Ovary (tissue), 7 donors: ENCODE measurements at regions not wholly inside any gene's neighbourhood (a gene's known extent, or its start where the extent isn't known, plus 50 kb on each side); places are given as distances from the start of the nearest gene placed in this dataset.

Experiments
- DNase-seq, 5 donors: peaks; one replicate each; pipeline ENCODE4 v3.0.0-alpha.2; 2019 to 2020
- H3K27ac ChIP-seq, 2 donors: fragments of 200-600 bp; one replicate each; pipeline versions ENCODE4 v1.5.1 to v1.8.0; 2019 to 2022
- H3K27me3 ChIP-seq: fragments of 200-600 bp; one replicate; pipeline ENCODE4 v1.8.0; 2022
- H3K36me3 ChIP-seq: fragments of 200-600 bp; sonication (generic); one replicate; pipeline ENCODE4 v1.5.1; 2019
- H3K4me1 ChIP-seq: one replicate; pipeline ENCODE4 v1.8.1; 2013; ENCODE audit warnings: mild to moderate bottlenecking, moderate library complexity; ENCODE audit not compliant: insufficient read depth
- H3K4me3 ChIP-seq: fragments of 200-600 bp; sonication (generic); one replicate; pipeline ENCODE4 v1.5.1; 2017
- H3K9me3 ChIP-seq, 2 donors: fragments of 200-600 bp in 1 of 2; sonication (generic) in 1 of 2; one replicate each; pipeline versions ENCODE4 v1.5.1 to v1.8.1; 2013 to 2019; ENCODE audit warnings: mild to moderate bottlenecking in 1 of 2, moderate library complexity in 1 of 2
- CTCF ChIP-seq, 3 donors: fragments of 450-650 bp in 2 of 3; fragments of 200-600 bp in 1 of 3; IDR thresholded peaks; one replicate each; pipeline versions ENCODE4 v1.5.1 to v1.8.0; 2016 to 2022; ENCODE audit warnings: antibody characterized with exemption in 3 of 3, mild to moderate bottlenecking in 1 of 3
- EP300 ChIP-seq: sonication (generic); formaldehyde crosslinking; IDR thresholded peaks from one replicate; pipeline ENCODE4 v1.6.1; 2017; ENCODE audit warnings: antibody characterized with exemption
- POLR2A ChIP-seq: fragments of 450-650 bp; IDR thresholded peaks from one replicate; pipeline ENCODE4 v1.6.1; 2017; ENCODE audit warnings: antibody characterized with exemption, mild to moderate bottlenecking, moderate library complexity
- WGBS, 3 donors: extraction: QIAGEN DNeasy Blood & Tissue Kit in 1 of 3; methylation state at CpG; one replicate each; pipeline versions ENCODE4 v1.1.5 to v1.1.7; 2013 to 2017; 5-methylcytosine and 5-hydroxymethylcytosine counted together
- intact Hi-C, 4 donors: fragments of 100-400 bp; cut with DNase I; formaldehyde crosslinking; loops; one replicate each; pipeline versions ENCODE4 v1.11.0 to v1.15.1; 2022 to 2023
- donor health status: DM: no; HTN: no; CAD: no; lungs with moderate emphysema.
- donor health status: DM: no; HTN: no; CAD: no.
- donor health status: Bipolar disorder and iron deficiency.
- donor health status: DM: no; HTN: no; CAD: no.
- donor health status: DM: yes; HTN: yes; CAD: no.

DNA sequence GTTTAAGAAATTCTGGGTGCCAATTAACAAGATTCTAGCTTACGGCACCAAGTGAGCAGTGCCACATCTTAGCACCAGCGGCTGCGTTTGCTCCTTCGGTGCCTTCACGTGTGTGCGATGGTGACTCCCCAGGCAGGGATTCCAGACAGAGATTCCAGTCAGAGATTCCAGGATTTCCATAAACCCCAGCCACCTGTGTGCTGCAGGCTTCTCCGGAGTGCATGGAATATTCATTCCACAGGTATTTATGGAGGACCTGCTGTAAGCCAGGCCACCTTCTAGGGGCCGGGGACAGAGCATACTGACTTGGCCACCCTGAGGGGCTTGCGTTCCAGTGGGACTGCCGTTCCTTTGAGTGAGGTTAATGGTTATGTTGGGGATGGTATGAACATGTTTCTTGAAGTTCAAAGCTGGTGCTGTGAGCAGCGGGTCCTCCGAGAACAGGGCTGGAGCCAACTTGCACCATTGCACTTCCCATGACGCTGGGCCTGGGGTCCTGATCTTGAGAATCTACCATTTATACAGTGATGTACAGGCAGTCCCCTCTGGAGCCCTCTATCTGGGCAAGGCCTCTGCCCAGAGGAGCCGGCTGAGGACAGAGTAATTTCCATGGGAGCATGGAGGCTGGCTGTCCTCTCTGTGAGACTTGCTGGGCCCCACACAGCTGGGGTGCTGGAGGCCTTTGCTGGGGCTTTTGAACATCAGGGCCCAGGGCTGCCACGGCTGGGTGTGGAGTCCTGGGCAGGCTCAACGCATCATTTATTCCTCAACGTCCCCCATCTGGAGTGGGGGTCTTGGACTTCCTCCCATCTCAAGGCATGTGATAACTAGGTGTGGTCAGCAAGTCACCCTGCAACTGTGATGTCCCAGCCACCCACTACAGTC is 58.8 kb upstream of the AJAP1 start:
- Histone ChIP-seq H3K4me1 (no peaks in the 10 kb centered on the region), H3K4me3 (no peak overlapping the region), H3K27me3 (no peaks in the 10 kb centered on the region), H3K9me3 (no peaks in the 10 kb centered on the region), H3K27ac (no peak overlapping the region), H3K36me3 (no peaks in the 10 kb centered on the region)
- intact Hi-C loops: no loop called here
- no peak for TF ChIP-seq EP300
- no peak for TF ChIP-seq POLR2A
- no peak for TF ChIP-seq CTCF (IDR thresholded peaks at IDR 0.05)
- WGBS, 3 donors: 85 to 89% (median 87%) methylated on average over 17 of the region's 17 CpGs
- no peak for DNase-seq

DNA sequence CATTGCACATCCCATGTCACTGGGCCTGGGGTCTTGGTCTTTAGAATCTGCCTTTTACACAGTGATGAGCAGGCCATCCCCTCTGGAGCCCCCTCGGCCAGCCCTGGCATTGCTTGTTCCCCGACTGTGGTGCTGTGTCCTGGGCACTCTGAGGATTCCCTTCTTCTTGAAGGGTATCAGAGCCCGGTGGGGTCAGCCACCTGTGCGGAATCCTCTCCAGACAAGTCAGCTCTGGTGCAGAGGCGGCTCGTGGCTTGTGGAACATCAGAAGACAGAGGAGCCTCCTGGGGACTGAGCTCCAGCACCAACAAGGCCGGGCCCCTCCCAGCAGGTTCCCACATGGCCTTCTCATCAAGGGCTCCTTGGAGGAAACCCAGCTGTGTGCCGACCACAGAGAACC is 57.9 kb upstream of the AJAP1 start:
- H3K36me3 ChIP-seq: no peaks in the 10 kb centered on the region
- TF ChIP-seq CTCF (IDR thresholded peaks at IDR 0.05): no peak
- no peak for TF ChIP-seq EP300
- no peak for TF ChIP-seq POLR2A
- H3K27me3 ChIP-seq: no peaks in the 10 kb centered on the region
- no peaks in the 10 kb centered on the region for H3K9me3 ChIP-seq
- 61 to 69% (median 65%) methylated on average over 8 of the region's 8 CpGs for WGBS, 3 donors
- no peak overlapping the region for H3K4me3 ChIP-seq
- no peak for DNase-seq
- no peak overlapping the region for H3K27ac ChIP-seq
- intact Hi-C loops: no loop called here
- H3K4me1 ChIP-seq: no peaks in the 10 kb centered on the region

GRCh38 chr1:4597020-4597419 is 57.4 kb upstream of the AJAP1 start:
- Histone ChIP-seq H3K27me3 (no peaks in the 10 kb centered on the region), H3K9me3 (no peaks in the 10 kb centered on the region), H3K4me3 (no peak overlapping the region), H3K36me3 (no peaks in the 10 kb centered on the region), H3K4me1 (no peaks in the 10 kb centered on the region), H3K27ac (no peak overlapping the region)
- intact Hi-C loops: no loop called here
- DNase-seq: no peak
- 64 to 73% (median 70%) methylated on average over 5 of the region's 5 CpGs for WGBS, 3 donors
- TF ChIP-seq CTCF (IDR thresholded peaks at IDR 0.05) (no peak), POLR2A (no peak), EP300 (no peak)

GRCh38 chr1:4598561-4598960 is 55.8 kb upstream of the AJAP1 start:
- H3K4me3 ChIP-seq: no peak overlapping the region
- intact Hi-C loops: no loop called here
- WGBS, 3 donors: 69 to 84% (median 75%) methylated on average over 6 of the region's 6 CpGs
- H3K27ac ChIP-seq: no peak overlapping the region
- H3K9me3 ChIP-seq: no peaks in the 10 kb centered on the region
- DNase-seq: no peak
- TF ChIP-seq EP300: no peak
- TF ChIP-seq CTCF (IDR thresholded peaks at IDR 0.05): no peak
- TF ChIP-seq POLR2A: no peak
- H3K36me3 ChIP-seq: no peaks in the 10 kb centered on the region
- no peaks in the 10 kb centered on the region for H3K27me3 ChIP-seq
- H3K4me1 ChIP-seq: no peaks in the 10 kb centered on the region
